ENCODE measurements at regions not wholly inside any gene's neighbourhood (a gene's known extent, or its start where the extent isn't known, plus 50 kb on each side); places are given as distances from the start of the nearest gene placed in this dataset.

- Histone ChIP-seq H3K36me3 (ENCODE audit: insufficient read depth, insufficient read length, low read length) (no peaks in the 10 kb centered on the region), H3K4me1 (ENCODE audit: insufficient read depth, insufficient read length) (peaks cover 10% of the 10 kb centered on the region), H3K4me3 (ENCODE audit: insufficient read length, low read depth) (no peak overlapping the region), H3K27me3 (ENCODE audit: insufficient read depth, insufficient read length) (no peaks in the 10 kb centered on the region), H3K9me3 (ENCODE audit: insufficient read depth, low read length) (peaks cover 16% of the 10 kb centered on the region), H3K9ac (ENCODE audit: insufficient read length, low read depth) (no peak overlapping the region)
- no peak for DNase-seq (ENCODE audit: low read depth, low spot score)
- TF ChIP-seq YY1 (IDR thresholded peaks at IDR 0.05; ENCODE audit: insufficient read depth, insufficient read length) = no peak
- TF ChIP-seq SUZ12 (IDR thresholded peaks at IDR 0.05; ENCODE audit: extremely low read depth, insufficient read depth, insufficient read length) = no peak
- TF ChIP-seq ZNF274 (IDR thresholded peaks at IDR 0.05; ENCODE audit: low read depth, low read length) = no peak
Measured at GRCh38 chr1:59020151-59020997, 236.5 kb upstream of the JUN start.

GRCh38 chr1:59022199-59022598 lies 238.4 kb upstream of the JUN start:
- Histone ChIP-seq H3K4me1 (ENCODE audit: insufficient read depth, insufficient read length) (peaks cover 3% of the 10 kb centered on the region), H3K4me3 (ENCODE audit: insufficient read length, low read depth) (no peak overlapping the region)
- no peak for DNase-seq (ENCODE audit: low read depth, low spot score)

DNA sequence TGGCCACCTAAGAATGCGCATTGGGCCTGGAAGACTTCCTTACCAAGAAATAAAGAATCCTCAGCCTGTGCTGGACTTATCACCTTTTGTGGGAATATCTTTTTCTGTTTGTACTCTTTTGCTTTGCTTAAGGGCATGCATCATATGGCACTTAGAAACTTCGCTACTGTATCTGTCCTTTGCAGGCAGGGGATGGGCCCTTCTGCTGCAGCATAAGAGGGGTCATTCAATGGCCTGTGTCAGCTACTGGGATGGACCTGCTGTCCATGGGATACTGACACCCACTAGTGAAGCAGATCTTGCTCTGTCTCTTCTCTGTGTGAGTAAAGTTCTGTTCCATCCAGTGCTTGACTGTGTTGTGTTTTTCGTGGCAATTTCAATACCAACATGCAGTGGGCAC lies 239.0 kb upstream of the JUN start:
- no peaks in the 10 kb centered on the region for H3K36me3 ChIP-seq (ENCODE audit: insufficient read depth, insufficient read length, low read length)
- H3K4me1 ChIP-seq (ENCODE audit: insufficient read depth, insufficient read length) = peaks cover 3% of the 10 kb centered on the region
- H3K9me3 ChIP-seq (ENCODE audit: insufficient read depth, low read length) = peaks cover 15% of the 10 kb centered on the region
- H3K9ac ChIP-seq (ENCODE audit: insufficient read length, low read depth) = no peak overlapping the region
- DNase-seq (ENCODE audit: low read depth, low spot score) = no peak
- no peaks in the 10 kb centered on the region for H3K27me3 ChIP-seq (ENCODE audit: insufficient read depth, insufficient read length)
- TF ChIP-seq ZNF274 (IDR thresholded peaks at IDR 0.05; ENCODE audit: low read depth, low read length) (no peak), SUZ12 (IDR thresholded peaks at IDR 0.05; ENCODE audit: extremely low read depth, insufficient read depth, insufficient read length) (no peak), YY1 (IDR thresholded peaks at IDR 0.05; ENCODE audit: insufficient read depth, insufficient read length) (no peak)
- H3K4me3 ChIP-seq (ENCODE audit: insufficient read length, low read depth) = no peak overlapping the region

More at GRCh38 chr1:59022199-59022598, 238.4 kb upstream of the JUN start:
- peaks cover 16% of the 10 kb centered on the region for H3K9me3 ChIP-seq (ENCODE audit: insufficient read depth, low read length)
- H3K36me3 ChIP-seq (ENCODE audit: insufficient read depth, insufficient read length, low read length) = no peaks in the 10 kb centered on the region
- no peaks in the 10 kb centered on the region for H3K27me3 ChIP-seq (ENCODE audit: insufficient read depth, insufficient read length)
- no peak overlapping the region for H3K9ac ChIP-seq (ENCODE audit: insufficient read length, low read depth)
- TF ChIP-seq ZNF274 (IDR thresholded peaks at IDR 0.05; ENCODE audit: low read depth, low read length) (no peak), SUZ12 (IDR thresholded peaks at IDR 0.05; ENCODE audit: extremely low read depth, insufficient read depth, insufficient read length) (no peak), YY1 (IDR thresholded peaks at IDR 0.05; ENCODE audit: insufficient read depth, insufficient read length) (no peak)

DNA sequence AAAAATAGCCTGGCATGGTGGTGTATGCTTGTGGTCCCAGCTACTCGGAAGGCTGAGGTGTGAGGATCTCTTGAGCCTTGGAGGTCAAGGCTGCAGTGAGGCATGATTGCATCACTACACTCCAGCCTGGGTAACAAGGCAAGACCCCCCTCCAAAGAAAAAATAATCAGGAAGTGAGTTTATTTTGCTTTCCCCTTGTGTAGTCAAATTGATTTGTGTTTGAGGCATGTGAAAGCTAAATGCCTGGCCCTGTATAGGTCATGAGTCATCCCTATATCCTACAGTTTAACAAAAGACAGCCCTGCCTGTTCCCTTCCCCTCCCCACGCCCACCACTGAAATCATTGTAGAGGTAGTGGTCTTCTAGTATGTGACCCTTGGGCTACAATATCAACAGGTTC lies 241.4 kb upstream of the JUN start:
- Histone ChIP-seq H3K27me3 (ENCODE audit: insufficient read depth, insufficient read length) (no peaks in the 10 kb centered on the region), H3K4me1 (ENCODE audit: insufficient read depth, insufficient read length) (no peaks in the 10 kb centered on the region), H3K36me3 (ENCODE audit: insufficient read depth, insufficient read length, low read length) (no peaks in the 10 kb centered on the region), H3K9ac (ENCODE audit: insufficient read length, low read depth) (no peak overlapping the region), H3K9me3 (ENCODE audit: insufficient read depth, low read length) (no peaks in the 10 kb centered on the region), H3K4me3 (ENCODE audit: insufficient read length, low read depth) (no peak overlapping the region)
- DNase-seq (ENCODE audit: low read depth, low spot score) = no peak
- no peak for TF ChIP-seq ZNF274 (IDR thresholded peaks at IDR 0.05; ENCODE audit: low read depth, low read length)
- TF ChIP-seq SUZ12 (IDR thresholded peaks at IDR 0.05; ENCODE audit: extremely low read depth, insufficient read depth, insufficient read length) = no peak
- TF ChIP-seq YY1 (IDR thresholded peaks at IDR 0.05; ENCODE audit: insufficient read depth, insufficient read length) = no peak

DNA sequence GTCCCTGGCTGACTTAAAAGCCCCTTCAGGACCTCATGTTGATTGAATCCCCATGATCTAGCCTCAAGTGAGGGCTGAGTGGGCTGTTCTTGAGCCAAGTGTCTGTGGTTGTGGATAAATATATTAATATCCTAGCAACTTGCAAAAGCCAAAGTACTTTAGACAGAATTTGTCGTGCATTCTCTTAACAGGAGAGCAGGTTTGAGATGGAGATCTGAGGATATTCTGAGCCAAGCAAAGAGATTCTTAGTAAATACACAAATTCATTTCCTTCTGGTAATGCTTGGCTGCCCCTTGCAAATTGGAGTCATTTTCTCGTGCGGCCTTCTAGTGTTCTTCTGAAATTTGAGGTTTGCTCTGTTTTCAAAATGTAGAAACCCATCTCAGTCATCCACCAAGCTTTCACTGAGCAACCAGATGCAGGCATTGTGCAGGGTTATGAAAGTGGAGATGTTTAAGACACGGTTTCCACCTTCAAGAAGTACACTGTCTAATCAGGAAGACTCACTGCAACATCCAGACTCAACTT lies 242.1 kb upstream of the JUN start:
- TF ChIP-seq SUZ12 (IDR thresholded peaks at IDR 0.05; ENCODE audit: extremely low read depth, insufficient read depth, insufficient read length) = no peak
- no peaks in the 10 kb centered on the region for H3K9me3 ChIP-seq (ENCODE audit: insufficient read depth, low read length)
- no peaks in the 10 kb centered on the region for H3K4me1 ChIP-seq (ENCODE audit: insufficient read depth, insufficient read length)
- H3K27me3 ChIP-seq (ENCODE audit: insufficient read depth, insufficient read length) = no peaks in the 10 kb centered on the region
- no peaks in the 10 kb centered on the region for H3K36me3 ChIP-seq (ENCODE audit: insufficient read depth, insufficient read length, low read length)
- DNase-seq (ENCODE audit: low read depth, low spot score) = no peak
- no peak overlapping the region for H3K9ac ChIP-seq (ENCODE audit: insufficient read length, low read depth)
- no peak overlapping the region for H3K4me3 ChIP-seq (ENCODE audit: insufficient read length, low read depth)

DNA sequence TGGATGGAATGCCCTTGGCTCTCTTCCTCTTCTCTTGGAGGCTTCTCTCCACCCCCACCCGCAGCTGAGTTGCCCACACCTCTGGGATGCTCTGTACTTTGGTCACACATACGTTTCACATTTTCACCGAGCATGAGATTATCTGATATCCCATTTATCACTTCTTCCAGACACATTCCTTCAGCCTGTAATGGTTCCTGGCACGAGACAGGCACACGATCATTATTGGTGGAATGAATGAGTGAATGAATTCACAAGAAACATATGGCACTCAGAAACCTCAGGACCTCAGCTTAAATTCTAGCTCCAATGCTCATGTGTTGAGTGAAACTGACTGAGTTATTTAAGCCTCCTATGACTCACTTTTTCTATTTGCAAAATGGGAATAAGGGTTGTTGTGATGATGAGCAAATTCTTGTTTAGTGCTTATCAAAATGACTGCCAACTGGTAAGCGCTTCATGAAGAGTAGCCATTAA lies 242.7 kb upstream of the JUN start:
- no peak overlapping the region for H3K4me3 ChIP-seq (ENCODE audit: insufficient read length, low read depth)

GRCh38 chr1:59027177-59027576 lies 243.3 kb upstream of the JUN start:
- Histone ChIP-seq H3K4me1 (ENCODE audit: insufficient read depth, insufficient read length) (no peaks in the 10 kb centered on the region), H3K9ac (ENCODE audit: insufficient read length, low read depth) (no peak overlapping the region), H3K9me3 (ENCODE audit: insufficient read depth, low read length) (no peaks in the 10 kb centered on the region), H3K27me3 (ENCODE audit: insufficient read depth, insufficient read length) (no peaks in the 10 kb centered on the region), H3K4me3 (ENCODE audit: insufficient read length, low read depth) (no peak overlapping the region), H3K36me3 (ENCODE audit: insufficient read depth, insufficient read length, low read length) (no peaks in the 10 kb centered on the region)
- DNase-seq (ENCODE audit: low read depth, low spot score) = no peak
- TF ChIP-seq ZNF274 (IDR thresholded peaks at IDR 0.05; ENCODE audit: low read depth, low read length) = no peak
- no peak for TF ChIP-seq SUZ12 (IDR thresholded peaks at IDR 0.05; ENCODE audit: extremely low read depth, insufficient read depth, insufficient read length)
- no peak for TF ChIP-seq YY1 (IDR thresholded peaks at IDR 0.05; ENCODE audit: insufficient read depth, insufficient read length)

More for the DNA sequence above, 242.7 kb upstream of the JUN start:
- Histone ChIP-seq H3K4me1 (ENCODE audit: insufficient read depth, insufficient read length) (no peaks in the 10 kb centered on the region), H3K9ac (ENCODE audit: insufficient read length, low read depth) (no peak overlapping the region), H3K27me3 (ENCODE audit: insufficient read depth, insufficient read length) (no peaks in the 10 kb centered on the region), H3K9me3 (ENCODE audit: insufficient read depth, low read length) (no peaks in the 10 kb centered on the region), H3K36me3 (ENCODE audit: insufficient read depth, insufficient read length, low read length) (no peaks in the 10 kb centered on the region)
- TF ChIP-seq YY1 (IDR thresholded peaks at IDR 0.05; ENCODE audit: insufficient read depth, insufficient read length) (no peak), ZNF274 (IDR thresholded peaks at IDR 0.05; ENCODE audit: low read depth, low read length) (no peak), SUZ12 (IDR thresholded peaks at IDR 0.05; ENCODE audit: extremely low read depth, insufficient read depth, insufficient read length) (no peak)
- no peak for DNase-seq (ENCODE audit: low read depth, low spot score)
